Right lobe of liver (tissue), 6 donors: ENCODE measurements at regions not wholly inside any gene's neighbourhood (a gene's known extent, or its start where the extent isn't known, plus 50 kb on each side); places are given as distances from the start of the nearest gene placed in this dataset.

Source experiments
- ATAC-seq, 4 donors: fragments of 200-7000 bp; cut with Tn5 transposase; one replicate each; pipeline ENCODE4 v1.9.1; 2020; ENCODE audit warnings: mild to moderate bottlenecking in 4 of 4, moderate library complexity in 4 of 4
- DNase-seq, 3 donors: peaks; one replicate each; pipeline ENCODE4 v3.0.0-alpha.2; 2020
- H3K27ac ChIP-seq, 3 donors: fragments of 200-600 bp; one replicate each; pipeline ENCODE4 v1.8.0; 2022
- H3K27me3 ChIP-seq, 2 donors: fragments of 200-600 bp; one replicate each; pipeline ENCODE4 v1.8.0; 2022
- H3K36me3 ChIP-seq, 4 donors: fragments of 200-600 bp; sonication (generic) in 1 of 4; one replicate each; pipeline versions ENCODE4 v1.5.1 to v1.8.0; 2017 to 2022; ENCODE audit warnings: control low read depth in 1 of 4
- H3K4me1 ChIP-seq, 4 donors: fragments of 200-600 bp; sonication (generic) in 1 of 4; one replicate each; pipeline versions ENCODE4 v1.5.1 to v1.8.0; 2017 to 2022; ENCODE audit warnings: control low read depth in 1 of 4
- H3K4me3 ChIP-seq, 3 donors: fragments of 200-600 bp; one replicate each; pipeline ENCODE4 v1.8.0; 2022
- H3K9me3 ChIP-seq, 4 donors: fragments of 200-600 bp; sonication (generic) in 1 of 4; one replicate each; pipeline versions ENCODE4 v1.5.1 to v1.8.0; 2017 to 2022; ENCODE audit warnings: control low read depth in 1 of 4
- CTCF ChIP-seq, 4 donors: fragments of 200-600 bp in 3 of 4; fragments of 450-650 bp in 1 of 4; IDR thresholded peaks; one replicate each; pipeline versions ENCODE4 v1.5.1 to v1.8.0; 2016 to 2022; ENCODE audit warnings: antibody characterized with exemption in 4 of 4, mild to moderate bottlenecking in 2 of 4
- POLR2A ChIP-seq: fragments of 450-650 bp; IDR thresholded peaks from one replicate; pipeline ENCODE4 v1.6.1; 2017; ENCODE audit warnings: antibody characterized with exemption, mild to moderate bottlenecking
- WGBS: methylation state at CpG from one replicate; pipeline ENCODE4 v1.1.6; 2018; ENCODE audit warnings: low coverage, low lambda C conversion rate; ENCODE audit not compliant: insufficient coverage; ENCODE audit errors: missing lambda C conversion rate; 5-methylcytosine and 5-hydroxymethylcytosine counted together
- intact Hi-C, 2 donors: fragments of 100-400 bp; cut with DNase I; formaldehyde crosslinking; loops; one replicate each; pipeline versions ENCODE4 v1.11.2 to v1.14.1; 2022
- donor health status: DM: no; HTN: yes; CAD: no.
- donor health status: DM: no; HTN: no; CAD: no.
- donor health status: DM: no; HTN: no; CAD: no.
- donor health status: DM: no; HTN: yes; CAD: no.
- donor health status: DM: no; HTN: yes; CAD: no.

- TF ChIP-seq CTCF (IDR thresholded peaks at IDR 0.05) (no peak), POLR2A (no peak)
- intact Hi-C loops, result no loop called here
- Histone ChIP-seq H3K4me1 (no peaks in the 10 kb centered on the region), H3K27me3 (no peaks in the 10 kb centered on the region), H3K36me3 (no peaks in the 10 kb centered on the region), H3K9me3 (no peaks in the 10 kb centered on the region), H3K4me3 (no peak overlapping the region), H3K27ac (no peak overlapping the region)
- DNase-seq, result no peak
- 44% methylated on average over 7 of the region's 7 CpGs for WGBS
- no peak for ATAC-seq
These were observed 357.3 kb downstream of the FOXA2 start for GRCh38 chr20:22226849-22227700.

GRCh38 chr20:22223236-22223635 is 361.1 kb downstream of the FOXA2 start:
- Histone ChIP-seq H3K36me3 (no peaks in the 10 kb centered on the region), H3K27ac (no peak overlapping the region), H3K9me3 (no peaks in the 10 kb centered on the region), H3K4me3 (no peak overlapping the region), H3K27me3 (no peaks in the 10 kb centered on the region), H3K4me1 (no peaks in the 10 kb centered on the region)
- no peak for ATAC-seq
- DNase-seq, result no peak
- WGBS, result 63% methylated on average over 3 of the region's 3 CpGs
- TF ChIP-seq POLR2A, result no peak
- TF ChIP-seq CTCF (IDR thresholded peaks at IDR 0.05), result no peak
- intact Hi-C loops, result no loop called here

- Histone ChIP-seq H3K27ac (no peak overlapping the region), H3K9me3 (no peaks in the 10 kb centered on the region), H3K4me1 (no peaks in the 10 kb centered on the region), H3K27me3 (no peaks in the 10 kb centered on the region), H3K4me3 (no peak overlapping the region), H3K36me3 (no peaks in the 10 kb centered on the region)
- WGBS, result 33% methylated on average over 1 of the region's 2 CpGs
- no peak for DNase-seq
- no peak for TF ChIP-seq POLR2A
- TF ChIP-seq CTCF (IDR thresholded peaks at IDR 0.05), result no peak
- intact Hi-C loops, result no loop called here
- no peak for ATAC-seq
These were observed 366.5 kb downstream of the FOXA2 start for GRCh38 chr20:22217712-22218352.

GRCh38 chr20:22216984-22217383 is 367.4 kb downstream of the FOXA2 start:
- Histone ChIP-seq H3K36me3 (no peaks in the 10 kb centered on the region), H3K27ac (no peak overlapping the region), H3K27me3 (peaks cover 0 to 4% of the 10 kb centered on the region in 2 donors), H3K4me3 (no peak overlapping the region), H3K4me1 (no peaks in the 10 kb centered on the region), H3K9me3 (no peaks in the 10 kb centered on the region)
- TF ChIP-seq POLR2A (no peak), CTCF (IDR thresholded peaks at IDR 0.05) (no peak)
- ATAC-seq, result no peak
- intact Hi-C loops, result no loop called here
- 53% methylated on average over 6 of the region's 11 CpGs for WGBS
- no peak for DNase-seq
